ENCODE measurements at regions not wholly inside any gene's neighbourhood (a gene's known extent, or its start where the extent isn't known, plus 50 kb on each side); places are given as distances from the start of the nearest gene placed in this dataset.

- intact Hi-C loops (cut with DNase I; ENCODE audit: low total_unique reads), result no loop called here
- Histone ChIP-seq H3K4me3 (no peak overlapping the region), H3K27ac (no peak overlapping the region), H3K27me3 (no peaks in the 10 kb centered on the region), H3K9me3 (no peaks in the 10 kb centered on the region), H3K4me1 (peaks cover 0 to 28% (median 13%) of the 10 kb centered on the region in 4 donors), H3K36me3 (no peaks in the 10 kb centered on the region)
- DNase-seq, result no peak
- WGBS, 5 donors, result 80 to 91% (median 86%) methylated on average over 2 of the region's 2 CpGs
- TF ChIP-seq CTCF (IDR thresholded peaks at IDR 0.05) (no peak), POLR2A (IDR thresholded peaks at IDR 0.05) (no peak), POLR2AphosphoS5 (IDR thresholded peaks at IDR 0.05) (no peak), EP300 (IDR thresholded peaks at IDR 0.05) (no peak)
These were observed 187.4 kb downstream of the TENT5A start for GRCh38 chr6:81565071-81565470.

GRCh38 chr6:81564470-81565068, 187.9 kb downstream of the TENT5A start:
- DNase-seq, result no peak
- intact Hi-C loops (cut with DNase I; ENCODE audit: low total_unique reads), result no loop called here
- no peaks in the 10 kb centered on the region for H3K36me3 ChIP-seq
- no peak overlapping the region for H3K27ac ChIP-seq
- H3K27me3 ChIP-seq, result no peaks in the 10 kb centered on the region
- TF ChIP-seq POLR2AphosphoS5 (IDR thresholded peaks at IDR 0.05), result no peak
- no peak for TF ChIP-seq POLR2A (IDR thresholded peaks at IDR 0.05)
- no peak for TF ChIP-seq EP300 (IDR thresholded peaks at IDR 0.05)
- TF ChIP-seq CTCF (IDR thresholded peaks at IDR 0.05), result no peak
- H3K4me3 ChIP-seq, result no peak overlapping the region
- 87 to 92% (median 88%) methylated on average over 2 of the region's 2 CpGs for whole genome bisulfite sequencing, 5 donors
- peaks cover 0 to 28% (median 13%) of the 10 kb centered on the region in 4 donors for H3K4me1 ChIP-seq
- H3K9me3 ChIP-seq, result no peaks in the 10 kb centered on the region

GRCh38 chr6:81562169-81562568, 190.3 kb downstream of the TENT5A start:
- Histone ChIP-seq H3K9me3 (no peaks in the 10 kb centered on the region), H3K36me3 (no peaks in the 10 kb centered on the region), H3K4me1 (peaks cover 0 to 28% (median 13%) of the 10 kb centered on the region in 4 donors), H3K27me3 (no peaks in the 10 kb centered on the region), H3K27ac (peak overlapping the region in 4 of 5 donors; percentile 11 to 53 (median 38)), H3K4me3 (no peak overlapping the region)
- 6 to 28% (median 14%) methylated on average over 2 of the region's 2 CpGs for WGBS, 5 donors
- intact Hi-C loops (cut with DNase I; ENCODE audit: low total_unique reads), result no loop called here
- DNase-seq, result peak in 1 of 2 donors; percentile 66
- no peak for TF ChIP-seq POLR2AphosphoS5 (IDR thresholded peaks at IDR 0.05)
- TF ChIP-seq CTCF (IDR thresholded peaks at IDR 0.05), result no peak
- no peak for TF ChIP-seq POLR2A (IDR thresholded peaks at IDR 0.05)
- no peak for TF ChIP-seq EP300 (IDR thresholded peaks at IDR 0.05)

DNA sequence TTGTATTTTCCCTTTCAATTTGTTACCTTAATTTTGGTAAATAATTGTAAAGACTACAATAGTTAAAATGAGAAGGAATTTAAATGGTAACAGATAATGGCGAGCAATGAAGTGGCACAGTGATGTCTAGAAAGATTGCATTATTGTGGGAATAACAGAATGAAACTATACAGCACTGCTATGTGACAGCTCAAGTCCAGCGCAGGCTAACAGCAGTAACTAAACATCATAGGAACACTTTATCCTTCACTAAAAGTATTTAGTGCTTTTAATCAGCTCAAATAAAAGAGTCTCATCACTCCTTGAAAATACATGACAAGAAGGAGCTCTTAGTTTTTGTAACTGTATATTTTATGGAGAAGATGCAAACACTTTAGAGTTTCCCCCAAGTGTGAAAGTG, 190.8 kb downstream of the TENT5A start:
- Histone ChIP-seq H3K27ac (peak overlapping the region in 4 of 5 donors; percentile 11 to 53 (median 38)), H3K4me3 (no peak overlapping the region), H3K9me3 (no peaks in the 10 kb centered on the region), H3K4me1 (peaks cover 0 to 28% (median 13%) of the 10 kb centered on the region in 4 donors), H3K27me3 (no peaks in the 10 kb centered on the region), H3K36me3 (no peaks in the 10 kb centered on the region)
- DNase-seq, result peak in 1 of 2 donors; percentile 11
- TF ChIP-seq POLR2A (IDR thresholded peaks at IDR 0.05), result no peak
- intact Hi-C loops (cut with DNase I; ENCODE audit: low total_unique reads), result no loop called here
- WGBS, 5 donors, result 21 to 39% (median 26%) methylated on average over 2 of the region's 2 CpGs

DNA sequence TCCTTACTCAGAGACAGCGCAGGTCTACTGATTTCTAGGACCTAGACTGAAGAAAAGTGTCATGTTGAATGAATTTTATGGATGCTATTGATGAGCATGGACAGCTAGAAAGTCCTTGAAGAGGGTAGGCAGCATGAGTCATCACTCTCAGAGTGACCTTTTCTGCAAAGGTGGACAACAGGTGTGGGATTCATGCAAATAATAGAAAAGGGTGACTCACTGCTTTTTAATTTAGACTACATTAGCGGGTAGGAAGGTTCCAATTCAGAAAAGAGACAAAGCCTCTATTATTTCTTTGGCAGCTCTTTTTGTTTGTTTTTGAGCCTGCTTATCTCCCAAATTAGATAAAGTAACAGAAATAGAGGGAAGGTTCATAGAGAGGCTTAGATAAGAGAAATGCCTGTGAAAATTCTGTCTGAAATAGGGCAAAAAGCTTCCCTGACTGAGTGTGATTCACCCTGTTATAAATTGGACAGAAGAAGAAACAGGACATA, 191.4 kb downstream of the TENT5A start:
- peak in 1 of 2 donors; percentile 26 for DNase-seq
- no peaks in the 10 kb centered on the region for H3K27me3 ChIP-seq
- TF ChIP-seq CTCF (IDR thresholded peaks at IDR 0.05), result no peak
- no peak for TF ChIP-seq EP300 (IDR thresholded peaks at IDR 0.05)
- TF ChIP-seq POLR2A (IDR thresholded peaks at IDR 0.05), result no peak
- no peak for TF ChIP-seq POLR2AphosphoS5 (IDR thresholded peaks at IDR 0.05)
- H3K36me3 ChIP-seq, result no peaks in the 10 kb centered on the region
- intact Hi-C loops (cut with DNase I; ENCODE audit: low total_unique reads), result no loop called here
- H3K4me1 ChIP-seq, result peaks cover 0 to 28% (median 13%) of the 10 kb centered on the region in 4 donors
- no peak overlapping the region for H3K4me3 ChIP-seq
- H3K9me3 ChIP-seq, result no peaks in the 10 kb centered on the region
- peak overlapping the region in 3 of 5 donors; percentile 30 to 53 (median 46) for H3K27ac ChIP-seq
- WGBS, 5 donors, result 47 to 62% (median 54%) methylated on average over 2 of the region's 2 CpGs

All from stomach (tissue), 8 donors.